Liver (tissue), 3 donors: ENCODE measurements at regions not wholly inside any gene's neighbourhood (a gene's known extent, or its start where the extent isn't known, plus 50 kb on each side); places are given as distances from the start of the nearest gene placed in this dataset.

ENCODE experiments used
- FOXA1 ChIP-seq: IDR thresholded peaks from 2 replicates; pipeline ENCODE4 v1.6.1; 2016; ENCODE audit warnings: antibody characterized with exemption
- HNF4A ChIP-seq, 2 donors: conservative IDR thresholded peaks; 2 replicates each; pipeline ENCODE4 v1.6.1; 2016; ENCODE audit warnings: antibody characterized with exemption in 2 of 2, mild to moderate bottlenecking in 2 of 2
- JUND ChIP-seq, 2 donors: IDR thresholded peaks; 2 replicates each; pipeline ENCODE4 v1.6.1; 2016; ENCODE audit warnings: antibody characterized with exemption in 2 of 2
- RAD21 ChIP-seq, 2 donors: IDR thresholded peaks; 2 replicates each; pipeline ENCODE4 v1.6.1; 2016; ENCODE audit warnings: antibody characterized with exemption in 2 of 2, mild to moderate bottlenecking in 2 of 2
- SP1 ChIP-seq: IDR thresholded peaks from 2 replicates; pipeline ENCODE4 v1.6.1; 2018; ENCODE audit warnings: antibody characterized with exemption, mild to moderate bottlenecking
- TAF1 ChIP-seq: conservative IDR thresholded peaks from 2 replicates; pipeline ENCODE4 v1.6.1; 2016; ENCODE audit warnings: antibody characterized with exemption, mild to moderate bottlenecking
- YY1 ChIP-seq: IDR thresholded peaks from 2 replicates; pipeline ENCODE4 v1.6.1; 2016; ENCODE audit warnings: antibody characterized with exemption, mild to moderate bottlenecking
- TF ChIP-seq, protein P1 (sequence below): IDR thresholded peaks from 2 replicates; pipeline ENCODE4 v1.6.1; 2016; ENCODE audit warnings: antibody characterized with exemption
- TF ChIP-seq, protein P2 (sequence below): fragments of 150-350 bp; IDR thresholded peaks from 2 replicates; pipeline ENCODE4 v1.5.1; 2017; ENCODE audit warnings: improper control_type of control experiment, low read depth, low read length; ENCODE audit not compliant: missing input control
- TF ChIP-seq, protein P3 (sequence below): IDR thresholded peaks from 2 replicates; pipeline ENCODE4 v1.6.1; 2016; ENCODE audit warnings: antibody characterized with exemption, mild to moderate bottlenecking
- TF ChIP-seq, protein P4 (sequence below): IDR thresholded peaks from 2 replicates; pipeline ENCODE4 v1.6.1; 2016; ENCODE audit warnings: antibody characterized with exemption
- donor health status: healthy.
- donor health status: healthy.

DNA sequence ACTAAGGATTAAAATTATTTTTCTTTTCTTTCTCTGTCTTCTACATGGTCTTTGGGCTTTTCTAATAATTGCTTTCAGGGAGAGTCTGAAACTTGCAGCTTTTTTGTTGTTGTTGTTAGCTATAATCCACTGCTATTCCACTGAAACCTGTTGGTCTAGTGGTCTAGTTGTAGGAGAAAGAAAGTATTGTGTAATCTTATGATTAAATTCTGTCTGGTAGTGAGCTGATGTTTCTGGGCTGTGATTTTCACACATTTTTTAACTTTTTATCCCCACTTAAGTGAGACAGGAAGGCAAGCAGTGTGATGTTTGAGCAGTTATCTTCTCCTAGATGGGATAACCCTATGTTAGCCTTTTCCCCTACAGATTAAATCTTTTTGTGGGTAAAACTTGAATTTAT, 825.2 kb downstream of the PCDH7 start:
- TF ChIP-seq, protein P1, sequence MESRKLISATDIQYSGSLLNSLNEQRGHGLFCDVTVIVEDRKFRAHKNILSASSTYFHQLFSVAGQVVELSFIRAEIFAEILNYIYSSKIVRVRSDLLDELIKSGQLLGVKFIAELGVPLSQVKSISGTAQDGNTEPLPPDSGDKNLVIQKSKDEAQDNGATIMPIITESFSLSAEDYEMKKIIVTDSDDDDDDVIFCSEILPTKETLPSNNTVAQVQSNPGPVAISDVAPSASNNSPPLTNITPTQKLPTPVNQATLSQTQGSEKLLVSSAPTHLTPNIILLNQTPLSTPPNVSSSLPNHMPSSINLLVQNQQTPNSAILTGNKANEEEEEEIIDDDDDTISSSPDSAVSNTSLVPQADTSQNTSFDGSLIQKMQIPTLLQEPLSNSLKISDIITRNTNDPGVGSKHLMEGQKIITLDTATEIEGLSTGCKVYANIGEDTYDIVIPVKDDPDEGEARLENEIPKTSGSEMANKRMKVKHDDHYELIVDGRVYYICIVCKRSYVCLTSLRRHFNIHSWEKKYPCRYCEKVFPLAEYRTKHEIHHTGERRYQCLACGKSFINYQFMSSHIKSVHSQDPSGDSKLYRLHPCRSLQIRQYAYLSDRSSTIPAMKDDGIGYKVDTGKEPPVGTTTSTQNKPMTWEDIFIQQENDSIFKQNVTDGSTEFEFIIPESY, result no peak
- no peak for TF ChIP-seq JUND (IDR thresholded peaks at IDR 0.05)
- TF ChIP-seq FOXA1, result no peak
- TF ChIP-seq, protein P2, sequence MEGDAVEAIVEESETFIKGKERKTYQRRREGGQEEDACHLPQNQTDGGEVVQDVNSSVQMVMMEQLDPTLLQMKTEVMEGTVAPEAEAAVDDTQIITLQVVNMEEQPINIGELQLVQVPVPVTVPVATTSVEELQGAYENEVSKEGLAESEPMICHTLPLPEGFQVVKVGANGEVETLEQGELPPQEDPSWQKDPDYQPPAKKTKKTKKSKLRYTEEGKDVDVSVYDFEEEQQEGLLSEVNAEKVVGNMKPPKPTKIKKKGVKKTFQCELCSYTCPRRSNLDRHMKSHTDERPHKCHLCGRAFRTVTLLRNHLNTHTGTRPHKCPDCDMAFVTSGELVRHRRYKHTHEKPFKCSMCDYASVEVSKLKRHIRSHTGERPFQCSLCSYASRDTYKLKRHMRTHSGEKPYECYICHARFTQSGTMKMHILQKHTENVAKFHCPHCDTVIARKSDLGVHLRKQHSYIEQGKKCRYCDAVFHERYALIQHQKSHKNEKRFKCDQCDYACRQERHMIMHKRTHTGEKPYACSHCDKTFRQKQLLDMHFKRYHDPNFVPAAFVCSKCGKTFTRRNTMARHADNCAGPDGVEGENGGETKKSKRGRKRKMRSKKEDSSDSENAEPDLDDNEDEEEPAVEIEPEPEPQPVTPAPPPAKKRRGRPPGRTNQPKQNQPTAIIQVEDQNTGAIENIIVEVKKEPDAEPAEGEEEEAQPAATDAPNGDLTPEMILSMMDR, result no peak
- no peak for TF ChIP-seq TAF1
- TF ChIP-seq HNF4A (conservative IDR thresholded peaks at IDR 0.05), result no peak
- TF ChIP-seq SP1, result no peak
- TF ChIP-seq, protein P3, sequence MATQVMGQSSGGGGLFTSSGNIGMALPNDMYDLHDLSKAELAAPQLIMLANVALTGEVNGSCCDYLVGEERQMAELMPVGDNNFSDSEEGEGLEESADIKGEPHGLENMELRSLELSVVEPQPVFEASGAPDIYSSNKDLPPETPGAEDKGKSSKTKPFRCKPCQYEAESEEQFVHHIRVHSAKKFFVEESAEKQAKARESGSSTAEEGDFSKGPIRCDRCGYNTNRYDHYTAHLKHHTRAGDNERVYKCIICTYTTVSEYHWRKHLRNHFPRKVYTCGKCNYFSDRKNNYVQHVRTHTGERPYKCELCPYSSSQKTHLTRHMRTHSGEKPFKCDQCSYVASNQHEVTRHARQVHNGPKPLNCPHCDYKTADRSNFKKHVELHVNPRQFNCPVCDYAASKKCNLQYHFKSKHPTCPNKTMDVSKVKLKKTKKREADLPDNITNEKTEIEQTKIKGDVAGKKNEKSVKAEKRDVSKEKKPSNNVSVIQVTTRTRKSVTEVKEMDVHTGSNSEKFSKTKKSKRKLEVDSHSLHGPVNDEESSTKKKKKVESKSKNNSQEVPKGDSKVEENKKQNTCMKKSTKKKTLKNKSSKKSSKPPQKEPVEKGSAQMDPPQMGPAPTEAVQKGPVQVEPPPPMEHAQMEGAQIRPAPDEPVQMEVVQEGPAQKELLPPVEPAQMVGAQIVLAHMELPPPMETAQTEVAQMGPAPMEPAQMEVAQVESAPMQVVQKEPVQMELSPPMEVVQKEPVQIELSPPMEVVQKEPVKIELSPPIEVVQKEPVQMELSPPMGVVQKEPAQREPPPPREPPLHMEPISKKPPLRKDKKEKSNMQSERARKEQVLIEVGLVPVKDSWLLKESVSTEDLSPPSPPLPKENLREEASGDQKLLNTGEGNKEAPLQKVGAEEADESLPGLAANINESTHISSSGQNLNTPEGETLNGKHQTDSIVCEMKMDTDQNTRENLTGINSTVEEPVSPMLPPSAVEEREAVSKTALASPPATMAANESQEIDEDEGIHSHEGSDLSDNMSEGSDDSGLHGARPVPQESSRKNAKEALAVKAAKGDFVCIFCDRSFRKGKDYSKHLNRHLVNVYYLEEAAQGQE, result no peak
- no peak for TF ChIP-seq YY1
- TF ChIP-seq RAD21 (IDR thresholded peaks at IDR 0.05), result no peak
- TF ChIP-seq, protein P4, sequence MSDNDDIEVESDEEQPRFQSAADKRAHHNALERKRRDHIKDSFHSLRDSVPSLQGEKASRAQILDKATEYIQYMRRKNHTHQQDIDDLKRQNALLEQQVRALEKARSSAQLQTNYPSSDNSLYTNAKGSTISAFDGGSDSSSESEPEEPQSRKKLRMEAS, result no peak
